ENCODE measurements at regions not wholly inside any gene's neighbourhood (a gene's known extent, or its start where the extent isn't known, plus 50 kb on each side); places are given as distances from the start of the nearest gene placed in this dataset.

- no peak for TF ChIP-seq EP300 (IDR thresholded peaks at IDR 0.05)
- TF ChIP-seq CTCF (IDR thresholded peaks at IDR 0.05) = no peak
Measured at GRCh38 chr13:59270327-59270726, 893.4 kb downstream of the DIAPH3 start.

Data from sigmoid colon (tissue), 4 donors.